Hippocampal formation (tissue), 2 donors: ENCODE measurements at regions not wholly inside any gene's neighbourhood (a gene's known extent, or its start where the extent isn't known, plus 50 kb on each side); places are given as distances from the start of the nearest gene placed in this dataset.
"Not testable (repeated sequence)": the region's sequence is repeated elsewhere in the genome, so short reads cannot be mapped to it uniquely, and the experiment has no call there.

Source experiments
- DNase-seq, 2 donors: peaks; one replicate each; lab custom pipeline; 2025; lab: John Stamatoyannopoulos, UW

DNA sequence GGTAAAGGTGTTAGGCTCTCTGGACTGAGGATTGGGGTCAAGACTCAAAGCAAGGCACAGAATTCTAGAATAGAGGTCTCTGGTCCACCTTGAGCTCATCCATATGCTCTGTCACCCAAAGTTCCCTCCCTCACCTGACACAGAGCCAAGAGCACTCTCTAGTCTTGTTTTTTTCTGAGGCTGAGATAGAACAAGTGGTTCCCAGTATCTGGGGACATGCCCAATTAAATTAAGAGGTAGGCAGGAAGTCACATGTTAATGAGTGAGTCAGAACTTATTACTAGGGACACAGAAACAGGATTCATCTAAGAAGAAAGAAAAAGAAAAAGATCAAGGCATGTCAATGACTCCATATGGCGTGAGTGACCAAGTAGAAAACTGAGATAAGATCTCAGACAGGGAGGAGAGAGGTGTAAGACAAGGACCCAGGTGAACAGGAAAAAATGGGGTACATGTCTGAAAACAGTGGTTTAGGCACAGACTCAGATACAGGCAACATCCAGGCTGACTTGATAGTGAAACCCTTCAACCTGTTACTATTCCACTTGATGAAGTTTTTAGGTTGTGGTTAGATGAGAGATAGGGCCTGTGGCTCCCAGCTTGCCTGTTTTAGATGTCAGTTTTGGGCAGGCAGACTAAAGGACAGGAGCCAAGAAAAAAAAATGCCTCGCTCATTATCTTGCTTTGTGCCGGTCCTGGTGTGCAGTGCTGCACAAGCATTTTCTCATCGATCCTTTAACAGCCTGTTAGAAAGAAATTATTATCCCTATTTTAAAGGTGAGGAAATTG lies 609.9 kb downstream of the CCSER2 start:
- DNase-seq: no peak

DNA sequence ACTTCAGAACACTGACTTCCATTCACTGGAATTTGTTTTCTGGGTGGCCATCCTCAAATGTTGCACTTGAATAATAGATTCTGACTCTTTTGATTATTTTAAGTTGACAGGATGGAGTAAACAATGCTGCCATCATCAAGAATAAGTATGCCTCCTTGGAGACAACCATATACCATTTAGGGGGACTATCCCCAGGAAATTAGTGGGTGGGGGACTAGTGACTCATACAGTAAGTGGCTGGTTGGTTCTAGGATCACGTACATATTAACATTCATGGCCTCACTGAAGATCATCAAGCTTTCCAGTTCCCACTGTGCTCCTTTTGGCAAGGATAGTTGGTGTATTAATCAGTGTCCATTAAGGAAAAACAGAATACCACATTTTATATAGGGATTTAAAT lies 615.2 kb downstream of the CCSER2 start:
- DNase-seq: no peak

DNA sequence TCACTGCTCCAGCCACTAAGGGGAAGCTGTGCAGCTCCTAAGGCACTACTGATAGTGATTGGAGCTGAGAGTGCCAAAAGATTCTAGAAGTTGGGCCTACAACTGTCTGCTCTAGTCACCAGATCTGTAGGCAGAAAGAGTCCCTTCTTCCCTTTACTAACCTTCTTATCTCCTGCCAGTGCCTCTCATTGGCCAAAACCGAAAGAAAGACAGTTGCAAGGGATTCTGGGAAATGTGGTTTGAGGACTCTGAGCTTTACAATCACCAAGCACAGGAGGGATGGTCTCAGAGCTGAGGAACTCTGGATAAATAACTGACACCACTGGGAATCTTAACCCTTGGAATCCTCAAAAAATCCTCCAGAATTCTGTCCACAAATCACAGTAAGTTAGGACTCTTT lies 615.8 kb downstream of the CCSER2 start:
- no peak for DNase-seq

DNA sequence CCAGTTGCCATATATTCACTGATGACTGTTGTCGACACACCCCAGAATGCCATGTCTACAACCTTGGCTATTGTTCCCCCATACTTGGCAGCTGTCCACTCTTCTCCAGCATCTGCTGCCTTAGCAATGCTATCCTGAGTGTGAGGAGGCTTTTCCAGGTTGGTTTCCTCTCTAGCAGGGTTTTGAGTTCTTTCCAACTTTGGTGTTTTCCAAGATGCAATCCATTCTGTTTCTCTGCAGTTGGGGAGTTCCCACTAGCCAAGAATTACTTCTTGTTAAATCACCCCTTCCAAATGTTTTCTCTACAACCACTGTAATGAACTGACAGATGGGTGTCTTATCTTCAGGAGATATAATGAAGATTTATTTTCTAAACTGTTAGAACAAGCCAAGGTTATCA lies 617.4 kb downstream of the CCSER2 start:
- no peak for DNase-seq

DNA sequence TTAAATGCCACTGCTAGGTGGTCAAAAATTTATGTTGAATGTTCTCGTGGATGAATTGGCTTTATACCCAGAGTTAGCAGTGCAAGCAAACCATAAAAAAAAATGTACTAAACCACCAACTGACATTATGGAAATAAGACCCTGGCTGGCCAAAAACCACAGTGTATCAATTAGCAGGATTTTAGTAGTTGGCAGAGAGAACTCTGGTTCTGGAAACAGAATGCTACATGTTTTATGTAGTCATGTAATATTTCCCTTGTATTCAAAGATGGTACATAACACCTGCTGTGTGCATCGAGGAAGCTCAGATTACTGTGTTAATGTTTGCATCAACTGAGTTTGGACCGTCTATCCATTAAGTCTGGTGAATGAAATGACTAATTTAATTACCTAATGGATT lies 618.5 kb downstream of the CCSER2 start:
- no peak for DNase-seq

DNA sequence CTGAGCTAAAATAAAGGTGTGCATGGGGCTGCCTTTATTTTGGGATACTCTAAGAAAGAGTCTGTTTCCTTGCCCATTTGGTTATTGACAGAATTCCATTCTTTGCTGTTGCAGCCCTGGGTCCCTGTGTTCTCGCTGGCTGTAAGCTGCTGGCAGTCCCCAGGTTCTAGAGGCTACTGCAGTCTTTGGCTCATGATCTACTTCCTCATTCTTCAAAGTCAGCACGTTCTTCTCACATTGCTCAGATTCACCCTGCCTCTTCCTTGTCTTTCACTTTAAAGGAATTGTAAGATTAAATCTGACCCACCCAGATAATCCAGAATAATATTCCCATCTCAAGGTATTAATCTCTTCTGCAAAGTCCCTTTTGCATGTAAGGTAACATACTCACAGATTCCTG lies 620.3 kb downstream of the CCSER2 start:
- no peak for DNase-seq

DNA sequence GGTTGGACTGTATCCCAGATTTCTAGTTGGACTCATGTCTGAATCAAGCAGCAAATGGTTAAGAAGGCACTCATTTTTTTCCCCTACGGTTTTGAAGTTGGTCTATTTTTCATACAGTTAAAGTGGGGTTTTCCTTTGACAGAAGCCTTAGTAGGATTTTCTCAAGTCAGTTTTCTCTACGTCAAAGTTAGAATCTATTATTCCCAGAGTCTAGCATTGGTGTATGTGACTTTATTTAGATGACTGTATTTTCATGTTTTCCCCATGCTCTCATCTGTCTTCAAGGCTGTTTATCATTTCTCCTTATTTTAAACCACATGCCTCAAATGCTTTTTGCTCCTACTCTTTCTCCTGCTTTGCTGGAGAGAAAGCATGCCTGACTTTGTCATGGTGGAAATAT lies 623.2 kb downstream of the CCSER2 start:
- DNase-seq: no peak

DNA sequence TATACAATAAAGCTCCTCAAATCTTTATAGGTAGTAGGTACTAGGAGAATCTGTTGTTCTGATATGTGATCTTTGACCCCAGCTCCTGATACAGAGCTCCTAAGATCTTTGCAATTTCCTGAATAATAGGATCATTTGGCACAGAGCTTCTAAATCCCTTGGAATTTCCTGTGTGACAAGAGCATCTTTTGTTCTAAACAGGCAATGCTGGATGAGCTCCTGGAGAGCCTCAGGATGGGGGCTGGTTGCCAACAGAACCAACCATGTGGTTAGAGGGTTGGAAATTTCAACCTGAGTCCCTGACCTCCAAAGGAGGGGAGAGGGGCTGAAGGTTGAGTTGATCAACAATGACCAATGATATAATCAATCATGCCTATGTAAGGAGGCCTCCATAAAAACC lies 629.0 kb downstream of the CCSER2 start:
- no peak for DNase-seq

DNA sequence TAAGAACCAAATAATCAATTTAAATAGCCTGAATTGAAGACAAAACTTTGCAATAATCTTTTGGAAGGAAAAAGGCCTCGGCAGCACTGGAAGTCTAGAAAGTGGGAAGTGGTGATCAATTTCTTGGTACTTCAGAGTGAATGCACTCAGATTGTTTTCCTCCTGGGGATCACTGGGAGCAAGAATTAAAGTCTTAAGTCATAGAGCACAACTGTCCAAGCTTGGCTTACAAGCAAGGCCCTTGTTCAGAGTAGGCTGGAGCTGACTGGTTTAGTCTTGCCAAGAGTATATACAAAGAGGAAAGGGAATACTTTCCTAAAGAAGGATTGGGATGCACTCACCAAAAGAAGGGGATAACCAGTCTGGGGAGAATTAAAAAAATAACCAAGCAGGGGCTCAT lies 637.1 kb downstream of the CCSER2 start:
- no peak for DNase-seq

DNA sequence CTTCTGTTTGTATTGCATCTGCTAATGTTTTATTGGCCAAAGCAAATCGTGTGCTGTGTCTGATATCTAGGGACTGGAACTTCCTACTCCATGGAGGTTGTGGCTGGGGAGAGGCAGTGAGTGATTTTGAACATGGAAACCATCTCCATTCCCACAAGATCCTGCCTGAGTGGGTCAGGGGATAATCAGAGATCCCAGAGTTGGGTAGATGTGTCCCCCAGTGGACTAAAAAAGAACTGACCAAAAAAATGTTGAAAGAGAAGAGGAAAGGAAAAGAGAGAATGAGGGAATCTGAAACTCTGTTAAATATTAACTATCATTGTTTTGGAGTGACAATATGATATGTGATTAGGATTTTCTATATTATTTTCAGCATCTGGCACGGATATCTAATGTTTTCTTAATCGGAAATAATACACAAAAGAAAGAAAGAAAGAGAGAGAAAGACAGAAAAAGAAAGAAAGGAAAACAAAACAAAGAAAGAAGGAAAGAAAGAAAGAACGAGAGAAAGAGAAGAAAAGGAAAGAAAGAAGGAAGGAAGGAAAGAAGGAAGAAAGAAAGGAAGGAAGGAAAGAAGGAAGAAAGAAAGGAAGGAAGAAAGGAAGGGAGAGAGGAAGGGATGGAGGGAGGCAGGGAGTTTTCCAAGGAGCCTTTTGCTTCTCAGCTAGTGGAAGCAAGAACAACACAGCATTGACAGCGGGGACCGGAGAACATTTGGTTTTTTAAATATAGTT lies 638.5 kb downstream of the CCSER2 start:
- no peak for DNase-seq

DNA sequence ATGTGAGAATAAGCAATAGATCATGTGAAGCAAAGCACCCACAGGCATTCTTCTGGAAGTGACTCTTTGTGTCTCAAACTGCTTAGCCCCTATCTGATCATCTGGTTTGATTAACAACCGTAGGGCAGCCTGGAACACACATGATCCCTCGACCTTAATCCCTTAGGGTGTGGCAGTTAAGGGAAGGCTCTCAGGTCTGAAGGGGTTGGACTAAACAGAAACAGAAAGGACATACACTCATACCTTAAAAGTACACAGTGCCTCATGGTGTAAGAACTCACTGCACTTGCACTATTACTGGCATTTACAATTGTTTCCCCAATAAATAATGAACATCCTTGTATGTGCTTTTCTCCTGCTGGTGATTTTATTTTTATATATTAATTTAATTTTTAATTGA lies 640.9 kb downstream of the CCSER2 start:
- DNase-seq: not testable (repeated sequence)

DNA sequence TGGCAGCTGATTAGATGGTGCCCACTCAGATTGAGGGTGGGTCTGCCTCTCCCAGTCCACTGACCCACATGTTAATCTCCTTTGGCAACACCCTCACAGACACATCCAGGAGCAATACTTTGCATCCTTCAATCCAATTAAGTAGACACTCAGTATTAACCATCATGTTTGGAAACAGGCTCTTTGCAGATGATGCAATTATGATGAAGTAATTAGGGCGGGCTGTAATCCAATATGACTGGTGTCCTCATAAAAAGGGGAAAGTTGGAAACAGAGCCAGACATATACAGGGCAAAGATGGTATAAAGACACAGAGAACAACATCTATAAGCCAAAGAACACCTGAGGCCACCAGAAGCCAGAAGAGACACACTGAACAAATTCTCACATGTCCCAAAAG lies 658.6 kb downstream of the CCSER2 start:
- no peak for DNase-seq

DNA sequence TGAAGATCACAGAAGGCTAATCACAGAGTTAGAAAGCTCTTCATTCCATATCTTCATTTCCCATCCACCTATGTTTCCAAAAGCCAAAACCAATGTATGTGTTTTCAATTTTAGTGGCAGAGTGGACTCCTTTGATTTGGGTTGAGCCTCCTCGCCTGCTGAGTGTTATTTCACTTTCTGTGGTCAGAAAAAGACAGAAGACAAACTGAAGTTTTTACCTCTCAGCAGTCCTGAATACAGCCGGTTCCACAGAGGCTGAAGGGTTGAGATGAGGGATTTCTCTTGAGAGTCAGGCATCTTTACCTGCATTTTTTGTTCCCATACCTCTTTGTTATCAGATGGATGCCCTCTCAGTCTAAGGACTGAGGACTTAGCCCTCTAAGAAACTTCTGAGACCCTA lies 659.6 kb downstream of the CCSER2 start:
- DNase-seq: no peak

DNA sequence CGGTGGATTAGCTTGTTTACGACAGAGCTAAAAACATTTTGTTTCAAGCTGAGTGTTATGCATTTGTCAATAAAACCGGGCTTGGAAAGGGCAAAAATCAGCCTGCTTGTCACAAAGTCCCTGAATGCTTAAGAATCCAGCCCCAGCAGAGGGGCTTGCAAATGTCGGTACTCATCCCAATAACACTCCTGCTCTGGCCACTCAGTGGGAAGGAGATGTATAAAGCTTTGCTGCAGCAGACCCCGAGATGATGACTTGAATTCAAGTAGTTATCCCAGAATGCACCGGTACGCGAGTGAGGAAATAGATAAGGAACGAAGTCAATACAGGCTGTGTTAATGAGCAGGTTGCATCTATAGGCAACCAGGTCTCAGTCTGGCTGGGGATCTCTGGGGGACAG lies 662.3 kb downstream of the CCSER2 start:
- DNase-seq: no peak

DNA sequence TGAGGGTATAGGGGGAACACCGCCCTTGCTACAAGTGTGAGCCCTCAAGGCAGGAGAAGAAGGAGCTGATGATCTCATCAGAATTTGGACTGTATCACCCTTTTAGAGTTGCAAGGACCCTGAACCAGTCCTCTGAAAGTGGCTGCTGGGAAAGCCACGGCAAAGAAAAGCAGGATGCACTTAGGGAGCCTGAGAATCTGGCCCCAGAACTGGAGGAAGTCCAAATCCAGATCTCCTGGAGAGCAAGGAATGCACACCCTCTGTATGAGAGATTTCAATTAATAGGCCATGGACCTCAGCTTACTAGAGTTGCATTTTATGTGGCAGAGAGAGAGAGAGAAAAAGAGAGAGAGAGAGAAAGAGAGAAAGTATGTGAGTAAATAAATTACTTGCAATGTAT lies 662.9 kb downstream of the CCSER2 start:
- no peak for DNase-seq

DNA sequence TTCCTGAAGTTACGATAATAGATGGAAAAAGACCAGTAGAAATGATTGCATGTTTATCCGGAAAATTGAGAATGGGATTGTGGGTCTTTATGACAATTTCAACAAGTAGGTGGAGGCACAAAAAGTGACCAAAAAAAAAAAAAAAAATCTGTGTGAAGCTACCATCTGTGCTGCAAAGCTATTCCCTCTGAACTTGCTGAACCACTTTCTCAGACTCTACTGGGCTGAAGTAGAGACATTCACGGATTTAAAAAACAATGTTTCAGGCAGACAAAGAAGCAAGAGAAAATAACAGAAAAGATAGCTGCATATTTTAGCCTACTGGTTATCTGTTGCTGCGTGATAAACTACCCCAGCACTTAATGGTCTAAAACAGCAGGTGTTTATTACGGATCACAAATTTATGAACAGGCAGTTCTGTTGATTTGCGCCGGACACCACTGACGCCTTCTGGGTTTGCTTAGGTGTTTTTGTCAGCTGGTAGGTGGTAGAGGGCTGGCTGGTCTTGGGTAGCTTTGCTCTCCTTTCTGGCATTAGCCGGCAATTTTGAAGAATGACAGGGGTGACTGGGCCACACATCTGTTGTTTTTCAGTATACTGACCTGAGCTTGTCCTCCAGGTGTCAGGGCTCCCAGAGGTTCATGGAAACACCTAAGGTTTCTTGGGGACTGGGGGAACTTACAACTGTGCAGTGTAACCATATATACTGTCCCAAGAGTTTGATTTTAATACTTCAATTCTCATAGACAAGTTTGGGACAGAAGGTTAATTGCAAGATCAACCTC lies 665.1 kb downstream of the CCSER2 start:
- no peak for DNase-seq

DNA sequence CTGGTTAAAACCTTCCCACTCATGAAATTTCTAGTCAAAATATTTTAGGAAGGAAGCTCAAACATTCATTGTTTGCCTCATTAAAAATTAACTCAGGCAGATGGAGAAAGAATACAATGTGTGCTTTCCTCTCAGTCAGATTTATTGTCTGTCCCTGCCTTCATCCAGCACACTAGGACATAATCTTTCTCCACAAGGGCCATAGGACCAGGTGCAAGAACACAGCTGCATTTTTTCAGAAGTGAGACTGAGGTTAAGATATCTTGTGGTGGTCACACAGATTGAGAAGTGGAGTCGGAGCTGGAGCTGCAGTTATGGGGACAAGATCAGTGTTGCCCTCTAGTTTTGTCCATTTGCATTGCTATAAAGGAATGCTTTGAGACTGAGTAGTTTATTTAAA lies 666.3 kb downstream of the CCSER2 start:
- DNase-seq: peak in 1 of 2 donors; percentile 0

DNA sequence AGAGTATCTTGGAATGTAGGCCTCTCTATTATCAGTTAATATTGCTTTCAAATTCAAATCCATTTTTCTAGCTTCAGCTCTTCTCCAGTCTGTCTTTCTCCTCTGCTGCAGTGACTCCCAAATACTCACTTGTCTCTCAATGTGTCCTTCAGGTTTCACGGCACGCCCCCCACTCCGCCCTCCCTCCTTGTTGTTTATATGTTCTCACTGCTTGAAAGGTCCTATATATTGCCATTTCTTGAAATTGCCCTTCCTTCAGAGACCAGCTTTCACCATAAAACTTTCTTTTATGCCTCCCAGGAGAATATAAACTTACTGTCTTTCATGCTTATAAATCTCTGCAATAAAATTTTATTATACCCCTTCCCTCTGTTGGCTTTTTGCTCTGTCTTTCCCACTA lies 668.2 kb downstream of the CCSER2 start:
- DNase-seq: no peak

DNA sequence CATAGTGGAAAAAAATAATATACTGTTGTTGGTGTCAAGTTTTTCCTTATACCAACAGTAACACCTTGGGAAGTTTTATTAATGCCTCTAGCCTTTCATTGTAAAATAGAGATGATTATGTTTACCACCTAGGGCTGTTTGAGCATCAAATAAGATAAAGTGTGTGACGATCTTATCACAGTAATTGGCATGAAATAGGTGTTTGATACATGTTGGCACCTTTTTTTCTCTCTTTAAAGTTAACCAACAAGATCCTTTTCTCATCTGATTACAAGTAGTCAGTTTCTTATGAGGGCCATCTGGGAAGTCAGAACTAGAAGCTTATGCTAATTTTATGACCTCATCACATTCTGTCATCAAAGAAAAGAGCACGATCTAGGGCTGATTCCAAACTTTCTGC lies 669.5 kb downstream of the CCSER2 start:
- DNase-seq: no peak

DNA sequence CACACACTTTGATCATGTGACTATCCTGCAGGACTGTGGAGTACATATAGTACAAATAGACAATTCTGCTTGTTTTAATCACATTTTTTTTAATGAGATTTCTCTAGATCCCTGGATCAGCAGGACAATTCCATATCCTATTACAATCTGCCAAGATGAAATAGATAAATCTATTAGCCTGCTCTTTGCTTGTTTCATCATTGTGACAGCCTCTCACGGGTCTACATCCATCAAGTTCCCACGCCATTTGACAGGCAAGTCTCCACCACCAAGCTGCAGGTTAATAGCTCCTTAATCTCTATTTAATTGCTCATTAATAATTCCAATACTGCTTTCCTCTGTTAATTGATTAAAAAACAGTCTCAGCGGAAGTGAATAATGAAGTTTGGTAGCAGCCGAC lies 671.5 kb downstream of the CCSER2 start:
- DNase-seq: no peak

DNA sequence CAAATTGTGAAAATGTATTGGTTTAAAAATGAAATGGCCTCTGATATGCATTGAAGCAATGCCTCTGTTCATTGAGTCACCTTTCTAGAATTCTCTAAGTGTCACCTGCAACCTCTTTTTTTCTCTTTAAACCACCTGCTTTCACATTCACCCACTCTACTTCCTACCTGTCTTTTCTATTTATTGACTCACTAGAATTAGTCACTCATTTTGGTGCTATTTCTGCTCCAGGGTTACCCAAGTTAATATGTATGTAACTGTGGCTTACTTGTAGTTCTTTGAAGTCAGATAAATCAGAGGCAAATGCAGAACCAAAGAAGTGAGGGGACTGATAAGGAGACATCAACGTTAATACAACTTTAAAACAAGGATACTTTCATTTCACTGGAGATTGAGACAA lies 674.7 kb downstream of the CCSER2 start:
- no peak for DNase-seq

DNA sequence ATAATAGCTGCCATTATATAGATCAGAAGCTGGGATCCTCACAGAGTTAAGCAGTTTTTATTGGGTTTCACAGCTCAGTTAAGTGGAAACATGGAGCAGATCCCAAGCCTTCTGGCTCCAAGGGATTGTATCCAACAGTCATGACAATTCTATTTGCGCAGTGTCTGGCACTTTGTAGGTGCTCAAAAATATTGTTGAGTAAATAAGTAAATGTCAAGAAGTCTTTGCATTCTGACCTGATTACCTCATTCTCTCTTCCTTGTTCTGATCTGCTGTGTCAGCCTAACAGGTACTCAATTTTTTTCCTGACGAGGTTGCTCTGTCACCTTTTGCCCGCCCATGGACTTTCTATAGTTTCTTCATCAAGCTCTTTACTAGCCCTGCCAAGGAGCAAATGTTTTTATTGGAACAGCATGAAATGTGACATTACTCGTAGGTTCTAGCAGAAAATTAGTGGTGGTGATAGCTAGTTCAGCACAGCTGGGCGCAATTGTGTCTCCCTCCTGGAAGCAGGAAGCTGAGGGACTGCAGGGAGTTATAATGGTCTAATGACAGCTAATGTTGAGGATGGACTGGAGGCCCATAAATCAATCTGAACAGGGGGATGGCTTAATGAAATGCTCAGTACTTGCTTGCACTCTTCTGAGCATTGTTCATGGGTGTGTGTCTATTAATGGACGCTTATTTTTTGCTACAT lies 680.2 kb downstream of the CCSER2 start:
- DNase-seq: no peak
